ENCODE measurements at regions not wholly inside any gene's neighbourhood (a gene's known extent, or its start where the extent isn't known, plus 50 kb on each side); places are given as distances from the start of the nearest gene placed in this dataset.

GRCh38 chr12:13478650-13479181, 282.2 kb downstream of the EMP1 start:
- H3K4me3 ChIP-seq (ENCODE audit: low read depth, low read length), result no peak overlapping the region
- DNase-seq (ENCODE audit: low read depth, low spot score), result no peak
- ChIA-PET POLR2A (no interaction called here), CTCF (no interaction called here)
- TF ChIP-seq CTCF (IDR thresholded peaks at IDR 0.05; ENCODE audit: insufficient read depth, low read length, missing control alignments), result no peak

GRCh38 chr12:13474381-13474780, 277.9 kb downstream of the EMP1 start:
- H3K4me3 ChIP-seq (ENCODE audit: low read depth, low read length), result no peak overlapping the region
- CTCF ChIA-PET, result no interaction called here
- POLR2A ChIA-PET, result no interaction called here
- DNase-seq (ENCODE audit: low read depth, low spot score), result no peak
- no peak for TF ChIP-seq CTCF (IDR thresholded peaks at IDR 0.05; ENCODE audit: insufficient read depth, low read length, missing control alignments)

GRCh38 chr12:13472690-13473089, 276.2 kb downstream of the EMP1 start:
- DNase-seq (ENCODE audit: low read depth, low spot score), result no peak
- ChIA-PET POLR2A (no interaction called here), CTCF (no interaction called here)
- H3K4me3 ChIP-seq (ENCODE audit: low read depth, low read length), result no peak overlapping the region
- no peak for TF ChIP-seq CTCF (IDR thresholded peaks at IDR 0.05; ENCODE audit: insufficient read depth, low read length, missing control alignments)

- no peak for DNase-seq (ENCODE audit: low read depth, low spot score)
- TF ChIP-seq CTCF (IDR thresholded peaks at IDR 0.05; ENCODE audit: insufficient read depth, low read length, missing control alignments), result no peak
- no peak overlapping the region for H3K4me3 ChIP-seq (ENCODE audit: low read depth, low read length)
- ChIA-PET CTCF (no interaction called here), POLR2A (no interaction called here)
These were observed 274.9 kb downstream of the EMP1 start for GRCh38 chr12:13471471-13471870.

GRCh38 chr12:13465635-13466034, 269.1 kb downstream of the EMP1 start:
- no peak for DNase-seq (ENCODE audit: low read depth, low spot score)
- ChIA-PET POLR2A (no interaction called here), CTCF (no interaction called here)
- no peak overlapping the region for H3K4me3 ChIP-seq (ENCODE audit: low read depth, low read length)
- no peak for TF ChIP-seq CTCF (IDR thresholded peaks at IDR 0.05; ENCODE audit: insufficient read depth, low read length, missing control alignments)

- CTCF ChIA-PET, result no interaction called here
- no peak for DNase-seq (ENCODE audit: low read depth, low spot score)
- no peak for TF ChIP-seq CTCF (IDR thresholded peaks at IDR 0.05; ENCODE audit: insufficient read depth, low read length, missing control alignments)
- POLR2A ChIA-PET, result no interaction called here
- H3K4me3 ChIP-seq (ENCODE audit: low read depth, low read length), result no peak overlapping the region
These were observed 266.7 kb downstream of the EMP1 start for GRCh38 chr12:13463189-13463588.
